ENCODE measurements at regions not wholly inside any gene's neighbourhood (a gene's known extent, or its start where the extent isn't known, plus 50 kb on each side); places are given as distances from the start of the nearest gene placed in this dataset.
"Not testable (repeated sequence)": the region's sequence is repeated elsewhere in the genome, so short reads cannot be mapped to it uniquely, and the experiment has no call there.

DNA sequence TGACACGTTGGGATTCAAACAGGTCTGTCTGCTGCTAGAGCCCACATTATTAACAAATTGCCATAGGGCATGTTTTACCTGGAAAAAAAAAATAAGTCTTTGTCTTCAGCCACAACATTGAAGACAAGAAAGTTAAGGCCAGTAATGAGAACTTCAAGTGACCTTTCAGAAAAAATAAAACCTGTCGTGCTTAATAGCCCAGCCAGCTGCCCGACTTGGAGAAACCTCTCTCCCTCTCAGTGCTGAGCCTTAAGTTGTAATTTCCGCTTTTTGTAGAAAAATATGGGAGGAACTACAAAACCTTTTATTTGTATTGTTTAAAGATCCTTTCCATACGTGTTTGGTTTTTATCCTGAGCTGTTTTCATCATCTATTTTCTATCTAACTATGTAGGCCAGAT is 454.3 kb upstream of the SLITRK6 start:
- DNase-seq, result not testable (repeated sequence)

DNA sequence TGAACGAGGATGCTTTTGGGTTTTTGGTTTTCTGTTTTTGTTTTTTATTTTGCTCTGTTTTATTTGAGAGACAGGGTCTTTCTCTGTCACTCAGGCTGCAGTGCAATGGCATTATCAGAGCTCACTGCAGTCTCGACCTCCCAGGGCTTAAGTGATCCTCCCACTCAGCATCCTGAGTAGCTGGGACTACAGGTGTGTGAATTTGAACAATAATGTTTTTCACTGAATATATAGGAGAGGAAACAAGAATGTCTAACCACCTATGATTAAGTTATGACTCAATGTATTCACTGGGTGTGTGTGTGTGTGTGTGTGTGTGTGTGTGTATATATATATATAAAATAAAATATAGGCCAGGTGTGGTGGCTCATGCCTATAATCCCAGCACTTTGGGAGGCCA is 456.6 kb upstream of the SLITRK6 start:
- DNase-seq, result not testable (repeated sequence)

DNA sequence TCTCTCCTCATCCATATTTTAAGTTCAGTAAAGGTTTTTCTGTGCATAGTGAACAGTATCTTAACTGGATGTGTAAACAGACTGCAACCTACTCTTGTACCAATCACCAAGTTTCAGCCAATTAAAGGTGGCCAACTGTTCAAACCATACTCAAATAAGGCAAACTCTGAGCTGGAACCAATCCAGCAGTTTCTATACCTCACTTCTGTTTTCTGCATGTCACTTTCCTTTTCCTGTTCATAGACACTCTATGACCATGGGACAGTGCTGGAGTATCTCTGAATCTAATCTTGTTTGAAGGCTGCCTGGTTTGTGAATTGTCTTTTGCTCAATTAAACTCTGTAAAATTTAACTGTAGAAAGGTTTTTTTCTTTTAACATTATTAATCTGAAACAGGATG is 470.3 kb upstream of the SLITRK6 start:
- no peak for DNase-seq

DNA sequence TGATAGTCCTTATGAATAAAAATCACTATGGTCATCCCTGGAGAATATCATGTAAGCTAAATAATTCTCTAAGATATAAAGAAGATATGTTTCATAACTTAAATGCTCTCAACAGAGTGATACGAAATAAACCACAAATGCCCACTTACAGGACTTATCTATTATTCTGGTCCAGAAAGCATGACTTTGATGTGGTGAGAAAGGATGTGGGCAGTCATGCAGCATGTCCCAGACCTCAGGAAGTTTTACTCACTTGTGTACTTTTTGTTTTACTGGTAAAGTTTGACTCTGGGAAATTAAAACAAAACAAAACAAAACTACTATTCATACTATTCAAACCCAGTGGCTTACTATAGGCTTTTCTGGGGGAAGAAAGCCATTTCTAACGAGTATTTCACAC is 483.2 kb upstream of the SLITRK6 start:
- no peak for DNase-seq

DNA sequence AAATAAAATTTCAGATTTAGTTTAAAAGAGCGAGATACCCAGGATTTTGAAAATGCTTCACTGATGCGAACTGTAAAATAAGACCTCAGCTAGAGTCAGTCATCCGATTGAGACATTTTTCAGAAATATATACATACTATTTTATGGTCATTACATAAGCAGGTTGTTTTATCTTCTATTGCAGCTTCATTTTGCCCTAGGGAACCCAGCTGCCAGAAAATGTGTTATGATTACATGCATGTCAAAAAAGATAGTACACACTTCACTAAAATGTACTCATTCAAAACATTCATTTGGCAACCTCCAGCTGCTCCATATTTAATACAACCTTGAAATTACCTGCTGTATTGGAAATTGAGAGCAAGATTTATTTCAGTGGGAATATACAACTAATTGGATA is 483.8 kb upstream of the SLITRK6 start:
- DNase-seq, result no peak

DNA sequence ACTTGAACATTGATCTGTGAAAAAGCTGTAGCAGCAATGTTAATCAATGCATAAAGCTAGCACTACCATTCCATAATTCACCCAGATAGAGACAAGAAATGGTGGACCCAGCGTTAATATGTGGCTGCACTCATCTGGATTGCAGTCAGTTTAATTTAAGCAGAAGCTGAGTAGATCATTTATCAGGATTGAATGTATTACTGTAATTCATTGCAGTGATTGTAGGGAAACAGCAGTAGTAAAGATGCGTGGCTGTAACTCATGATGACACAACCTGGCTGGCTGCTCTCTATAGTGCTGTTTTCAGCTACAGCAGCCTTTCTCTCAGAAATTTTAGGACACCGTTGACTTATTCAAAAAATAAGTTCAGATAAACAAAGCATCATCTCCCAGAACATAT is 499.5 kb upstream of the SLITRK6 start:
- DNase-seq, result no peak

DNA sequence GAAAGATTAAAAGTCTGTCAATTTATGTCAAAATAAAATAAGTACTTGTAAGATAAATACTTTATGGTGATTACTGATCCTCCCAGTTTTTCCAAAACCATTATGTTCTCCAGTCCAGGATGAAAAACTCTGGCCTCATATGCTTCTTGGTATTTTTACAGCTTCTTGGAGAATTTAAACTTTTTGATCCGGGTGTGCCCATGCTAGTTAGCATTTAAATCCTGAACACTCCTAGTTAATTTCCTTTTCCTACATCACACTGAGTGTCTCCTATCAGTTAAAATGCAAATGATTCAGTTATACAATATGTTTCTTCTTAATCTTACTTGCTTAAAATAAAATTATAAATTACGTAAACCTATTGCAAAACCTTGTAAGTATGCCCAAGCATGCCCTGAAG is 499.9 kb upstream of the SLITRK6 start:
- DNase-seq, result no peak

DNA sequence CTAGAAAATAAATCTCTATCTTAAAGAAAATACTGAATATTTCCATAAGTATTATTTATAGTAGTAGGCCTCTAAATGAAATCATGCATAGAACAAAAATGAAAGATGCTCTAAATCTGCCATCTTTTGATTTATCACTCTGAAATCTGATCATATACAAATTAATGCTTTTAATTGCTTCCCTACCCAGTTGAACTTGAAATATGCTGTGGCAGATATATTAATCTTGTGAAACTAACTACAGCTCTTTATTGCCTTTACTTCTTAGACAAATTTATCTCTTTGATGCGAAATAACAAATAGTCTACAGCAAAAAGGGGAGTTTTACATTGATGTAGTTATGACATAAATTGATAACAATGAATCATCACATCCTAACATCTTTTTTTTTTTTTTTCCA is 510.7 kb upstream of the SLITRK6 start:
- DNase-seq, result no peak

DNA sequence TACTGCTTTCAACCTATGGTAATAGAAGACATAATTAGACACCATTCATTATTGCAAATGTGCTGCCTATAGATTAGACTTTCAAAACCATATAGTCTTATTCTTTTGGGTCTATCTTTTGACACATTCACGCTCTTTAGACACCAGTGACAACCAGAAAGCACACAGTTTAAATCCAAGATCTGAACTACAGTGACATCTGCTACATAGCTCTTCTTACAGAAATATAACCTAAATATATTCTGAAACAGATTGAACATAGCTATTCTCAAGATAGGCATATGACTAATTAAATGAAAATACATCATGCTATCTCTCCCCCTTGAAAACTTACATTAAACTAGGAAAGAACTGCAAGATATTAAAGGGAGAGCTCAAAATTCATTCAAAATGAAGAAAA is 514.2 kb upstream of the SLITRK6 start:
- DNase-seq, result no peak

DNA sequence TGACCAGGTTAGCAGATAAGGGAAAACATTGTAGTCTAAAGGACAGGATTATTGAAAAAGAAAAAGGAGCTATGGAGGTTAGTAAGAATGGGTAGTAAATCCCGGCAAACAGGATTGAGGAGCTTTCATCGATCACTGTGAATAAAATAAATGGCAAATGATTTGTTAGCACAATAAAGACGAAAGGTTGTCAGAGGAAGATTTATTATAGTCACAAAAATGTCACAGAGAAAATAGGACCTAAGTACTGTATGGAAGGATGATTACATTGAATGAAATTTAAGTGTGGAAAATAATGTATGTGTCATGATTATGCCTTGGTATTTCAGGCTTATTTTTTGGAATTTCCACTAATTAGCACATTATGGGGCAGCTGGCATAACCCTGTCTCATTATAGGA is 519.2 kb upstream of the SLITRK6 start:
- no peak for DNase-seq

DNA sequence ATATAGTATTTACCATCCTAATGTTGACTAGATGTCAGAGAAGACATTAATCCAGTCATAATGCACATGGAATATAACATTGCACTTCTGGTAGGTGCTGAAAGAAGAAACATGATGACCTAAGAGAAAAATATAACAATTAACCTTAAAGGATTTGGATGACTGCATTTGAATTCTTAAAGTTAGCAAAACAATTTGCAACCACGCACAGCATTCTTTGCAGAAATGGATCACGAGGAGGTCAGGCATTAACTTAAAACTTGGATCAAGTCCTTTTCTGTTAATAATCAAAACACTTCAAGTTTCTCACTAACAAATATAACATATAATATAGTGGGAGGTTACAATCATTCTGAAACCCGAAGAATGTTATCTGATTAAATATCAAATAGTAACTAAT is 525.0 kb upstream of the SLITRK6 start:
- no peak for DNase-seq

DNA sequence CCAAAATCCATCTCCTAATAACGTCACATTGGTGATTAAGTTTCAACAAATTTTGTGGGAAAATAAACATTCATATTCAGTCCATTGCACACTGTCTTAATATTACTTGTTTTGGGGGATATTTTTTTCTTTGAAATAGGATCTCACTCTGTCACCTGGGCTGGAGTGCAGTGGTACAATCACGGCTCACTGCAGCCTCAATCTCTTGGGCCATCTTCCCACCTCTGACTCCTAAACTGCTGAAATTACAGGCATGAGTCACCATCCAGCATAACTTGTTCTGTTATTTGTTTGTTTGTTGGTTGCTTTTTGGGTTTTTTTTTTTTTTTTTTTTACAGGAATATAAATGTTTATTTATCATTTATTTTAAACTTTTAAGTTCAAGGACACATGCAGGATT is 556.1 kb upstream of the SLITRK6 start:
- DNase-seq, result no peak

DNA sequence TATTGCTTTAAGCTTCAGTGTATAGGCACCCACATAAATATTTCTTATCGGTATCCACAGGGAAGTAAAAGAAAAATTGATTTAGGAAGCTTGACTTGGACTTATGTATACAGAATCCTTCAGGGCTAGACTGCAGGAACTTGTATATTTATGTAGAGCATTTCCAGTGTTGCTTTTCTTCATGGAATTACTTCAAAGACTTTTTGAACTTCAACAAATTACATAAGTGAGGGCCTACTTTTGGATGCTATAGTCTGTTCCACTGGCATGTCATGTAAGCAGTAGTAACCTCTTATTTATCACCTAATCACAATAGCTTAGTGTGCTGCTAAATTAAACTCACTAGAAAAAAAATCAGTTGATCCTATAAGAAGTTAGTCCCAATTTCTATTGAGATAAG is 557.9 kb upstream of the SLITRK6 start:
- no peak for DNase-seq

DNA sequence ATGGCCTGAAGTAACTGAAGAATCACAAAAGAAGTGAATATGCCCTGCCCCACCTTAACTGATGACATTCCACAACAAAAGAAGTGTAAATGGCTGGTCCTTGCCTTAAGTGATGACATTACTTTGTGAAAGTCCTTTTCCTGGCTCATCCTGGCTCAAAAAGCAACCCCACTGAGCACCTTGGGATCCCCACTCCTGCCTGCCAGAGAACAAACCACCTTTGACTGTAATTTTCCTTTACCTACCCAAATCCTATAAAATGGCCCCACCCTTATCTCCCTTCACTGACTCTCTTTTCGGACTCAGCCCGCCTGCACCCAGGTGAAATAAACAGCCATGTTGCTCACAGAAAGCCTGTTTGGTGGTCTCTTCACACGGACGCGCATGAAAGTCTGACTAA is 564.5 kb upstream of the SLITRK6 start:
- DNase-seq, result not testable (repeated sequence)

DNA sequence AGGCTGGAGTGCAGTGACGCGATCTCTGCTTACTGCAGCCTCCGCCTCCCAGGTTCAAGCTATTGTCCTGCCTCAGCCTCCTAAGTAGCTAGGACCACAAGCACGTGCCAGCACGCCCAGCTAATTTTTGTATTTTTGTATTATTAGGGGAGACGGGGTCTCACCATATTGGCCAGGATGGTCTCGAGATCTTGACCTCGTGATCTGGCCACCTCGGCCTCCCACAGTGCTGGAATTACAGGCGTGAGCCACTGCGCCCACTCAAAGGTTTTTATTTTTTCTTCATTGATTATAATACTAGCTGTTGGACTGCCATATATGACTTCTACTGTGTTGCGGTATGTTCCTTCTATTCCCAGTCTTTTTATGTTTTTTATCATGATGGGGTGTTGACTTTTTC is 569.7 kb upstream of the SLITRK6 start:
- no peak for DNase-seq

DNA sequence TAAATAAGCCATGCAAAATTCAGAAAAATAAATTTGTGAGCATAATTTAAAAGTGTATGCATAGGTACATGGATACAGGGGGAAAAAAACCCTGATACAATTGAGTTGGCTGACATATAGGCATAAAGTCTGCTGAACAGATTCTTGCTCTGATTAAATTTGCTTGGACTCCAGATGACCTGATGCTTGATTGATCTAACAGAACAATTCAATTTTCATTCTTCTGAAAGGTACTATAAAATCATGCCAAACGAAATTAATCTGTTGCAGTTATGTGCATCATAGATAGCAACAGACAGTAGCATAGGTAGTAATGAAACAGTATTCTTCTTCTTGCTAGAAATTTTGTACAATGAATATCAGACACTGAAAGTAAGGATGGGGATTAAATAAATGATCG is 578.2 kb upstream of the SLITRK6 start:
- no peak for DNase-seq

DNA sequence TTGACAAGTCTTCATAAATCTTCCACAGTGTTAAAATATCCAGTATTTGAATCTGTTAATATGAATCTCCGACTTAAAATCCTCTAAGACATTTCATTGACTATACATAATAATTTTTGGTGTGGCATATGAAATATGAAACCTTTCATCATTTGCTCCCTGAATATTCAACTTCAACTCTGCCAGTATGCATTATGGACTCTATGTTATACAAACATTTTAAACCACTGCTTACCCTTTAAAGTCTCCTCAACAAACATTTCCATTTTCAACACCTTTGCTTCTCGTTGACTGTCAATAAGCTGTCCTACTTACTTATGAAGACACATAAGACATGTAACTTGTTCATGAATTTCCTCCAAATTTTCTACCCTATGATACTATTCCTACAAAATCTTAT is 579.4 kb upstream of the SLITRK6 start:
- DNase-seq, result no peak

DNA sequence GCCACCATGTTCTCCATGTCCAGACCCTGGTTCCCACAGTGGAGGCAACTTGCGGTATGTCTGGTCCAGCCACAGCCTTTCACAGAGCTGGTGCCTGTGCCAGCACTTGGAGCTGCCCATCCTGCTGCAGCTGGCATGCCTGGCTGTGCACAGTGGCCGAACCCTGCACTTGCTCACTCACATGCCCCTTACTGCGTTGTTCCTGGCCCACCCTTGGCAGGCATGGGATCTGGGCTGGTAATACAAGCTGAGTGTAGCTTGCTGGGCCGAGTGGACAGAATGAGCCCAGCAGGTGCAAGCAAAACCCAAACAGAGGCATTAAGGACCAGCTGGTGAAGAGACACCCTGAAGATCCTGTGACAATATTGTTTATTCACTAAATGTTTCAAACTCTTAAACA is 583.9 kb upstream of the SLITRK6 start:
- DNase-seq, result no peak

DNA sequence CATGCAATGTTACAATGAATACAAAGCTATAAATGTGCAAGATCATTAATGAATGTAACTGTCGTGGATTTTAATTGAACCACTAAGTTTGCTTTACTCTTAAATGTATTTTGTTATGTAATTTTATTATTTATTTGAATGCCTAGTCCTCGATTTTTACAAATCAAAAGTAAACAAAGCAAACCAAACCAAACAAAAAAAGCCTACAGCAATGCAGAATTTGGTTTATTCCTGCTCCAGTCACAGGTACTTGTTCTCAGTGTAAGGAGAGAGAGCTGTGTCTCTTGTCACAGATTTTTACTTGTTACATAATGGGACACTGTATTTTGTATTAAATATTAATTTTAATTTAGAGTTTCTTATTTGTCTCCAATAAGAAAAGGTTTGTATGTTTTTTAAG is 584.3 kb upstream of the SLITRK6 start:
- no peak for DNase-seq

DNA sequence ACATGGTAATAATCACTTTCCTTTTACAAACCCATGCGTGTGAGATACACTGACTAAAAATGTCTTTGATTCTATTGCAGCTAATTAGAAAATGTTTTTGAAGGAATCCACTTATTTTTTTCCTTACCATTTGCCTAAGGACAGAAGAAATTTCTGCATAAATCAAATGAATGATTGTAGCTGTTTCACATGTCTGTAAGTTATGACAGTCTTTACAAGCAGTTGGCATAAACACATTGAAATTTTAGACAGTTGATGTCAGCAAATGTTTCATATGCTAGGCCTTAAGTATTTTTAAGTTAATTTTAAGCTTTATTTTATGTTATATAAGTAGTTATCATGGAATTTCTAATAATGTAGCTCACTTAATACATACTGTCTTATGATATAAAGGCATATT is 598.4 kb upstream of the SLITRK6 start:
- no peak for DNase-seq

DNA sequence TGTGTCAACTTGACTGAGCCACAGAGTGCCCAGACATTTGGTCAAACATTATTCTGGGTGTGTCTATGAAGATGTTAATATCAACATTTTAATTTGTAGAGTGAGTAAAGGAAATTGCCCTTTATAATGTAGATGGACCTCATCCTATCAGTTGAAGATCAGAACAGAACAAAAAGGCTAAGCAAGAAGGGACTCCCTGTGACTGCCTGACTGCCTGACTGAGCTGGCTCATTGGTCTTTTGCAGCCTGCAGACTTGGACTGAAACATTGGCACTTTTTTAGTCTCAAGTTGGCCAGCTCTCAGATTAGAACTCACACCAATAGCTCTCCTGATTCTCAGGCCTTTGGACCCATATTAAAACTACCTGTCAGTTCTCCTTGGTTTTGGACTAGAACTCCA is 600.4 kb upstream of the SLITRK6 start:
- no peak for DNase-seq

DNA sequence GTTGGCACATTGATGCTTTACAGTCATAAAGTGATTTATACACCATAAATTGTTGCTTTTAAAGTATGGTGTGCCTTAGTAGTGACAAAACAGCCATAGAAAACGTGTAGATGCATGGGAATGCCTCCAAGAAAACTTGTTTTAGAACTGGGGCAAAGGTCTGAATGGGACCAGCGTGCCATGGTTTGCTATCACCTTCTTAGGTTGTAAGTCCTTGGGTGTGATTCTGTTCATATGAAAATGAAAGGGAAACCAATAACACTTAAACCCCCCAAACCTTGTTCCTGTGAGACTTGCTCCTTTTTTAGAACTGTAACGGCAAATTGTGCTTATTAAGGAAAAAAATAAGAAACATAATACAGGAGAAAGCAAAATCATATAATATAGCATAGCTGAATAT is 603.3 kb upstream of the SLITRK6 start:
- DNase-seq, result no peak

DNA sequence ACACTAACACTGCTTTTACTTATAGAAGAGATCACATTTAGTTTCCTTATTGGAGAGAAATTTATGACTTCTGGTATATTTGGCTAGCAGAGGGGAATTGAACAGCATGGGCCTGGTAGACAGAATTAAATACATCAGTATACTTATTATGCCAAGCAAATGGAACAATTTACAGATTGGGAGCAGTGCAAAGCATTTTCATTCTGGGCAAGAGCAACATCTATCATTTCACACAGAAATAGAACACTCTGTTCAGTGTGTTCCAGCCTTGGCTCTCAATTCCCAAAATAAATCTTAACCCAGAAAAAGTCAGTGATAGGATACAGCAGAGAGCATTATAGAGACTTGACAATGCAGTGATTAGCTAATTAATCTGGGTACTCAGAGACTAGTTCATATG is 604.0 kb upstream of the SLITRK6 start:
- no peak for DNase-seq

DNA sequence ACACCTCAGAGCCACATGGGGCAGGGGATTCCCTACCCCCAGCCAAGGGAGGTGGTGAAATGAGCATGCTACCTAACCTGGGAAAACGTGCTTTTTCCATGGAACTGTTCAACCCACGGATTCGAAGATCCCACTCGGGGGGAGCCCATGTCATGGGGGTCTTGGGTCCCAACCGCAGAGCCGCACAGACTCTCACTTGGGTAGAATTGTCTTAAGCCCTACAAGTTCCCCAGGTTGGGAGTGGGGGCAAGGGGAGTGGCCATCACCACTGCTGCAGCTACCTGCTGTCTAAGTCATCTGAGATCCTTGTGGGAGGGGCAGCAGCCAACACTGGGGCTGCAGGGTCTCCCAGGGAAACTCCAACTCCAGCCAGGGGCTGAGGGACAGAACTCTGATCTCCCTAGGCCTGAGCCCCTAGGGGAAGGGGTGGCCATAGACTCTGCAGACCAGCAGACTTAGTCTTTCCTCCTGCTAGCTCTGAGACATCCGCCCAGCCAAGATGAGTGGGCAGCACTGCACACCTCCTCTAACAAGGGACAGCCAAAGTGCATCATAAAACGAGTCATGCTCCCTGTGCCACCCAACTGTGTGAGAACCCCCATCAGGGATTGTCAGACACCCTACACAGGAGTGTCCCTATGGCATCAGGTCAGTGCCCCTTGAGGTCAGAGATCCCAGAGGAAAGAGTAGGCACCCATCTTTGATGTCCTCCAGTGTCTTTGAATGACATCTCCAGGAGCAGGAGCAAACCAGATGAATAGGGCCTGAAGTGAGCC is 610.4 kb upstream of the SLITRK6 start:
- no peak for DNase-seq

DNA sequence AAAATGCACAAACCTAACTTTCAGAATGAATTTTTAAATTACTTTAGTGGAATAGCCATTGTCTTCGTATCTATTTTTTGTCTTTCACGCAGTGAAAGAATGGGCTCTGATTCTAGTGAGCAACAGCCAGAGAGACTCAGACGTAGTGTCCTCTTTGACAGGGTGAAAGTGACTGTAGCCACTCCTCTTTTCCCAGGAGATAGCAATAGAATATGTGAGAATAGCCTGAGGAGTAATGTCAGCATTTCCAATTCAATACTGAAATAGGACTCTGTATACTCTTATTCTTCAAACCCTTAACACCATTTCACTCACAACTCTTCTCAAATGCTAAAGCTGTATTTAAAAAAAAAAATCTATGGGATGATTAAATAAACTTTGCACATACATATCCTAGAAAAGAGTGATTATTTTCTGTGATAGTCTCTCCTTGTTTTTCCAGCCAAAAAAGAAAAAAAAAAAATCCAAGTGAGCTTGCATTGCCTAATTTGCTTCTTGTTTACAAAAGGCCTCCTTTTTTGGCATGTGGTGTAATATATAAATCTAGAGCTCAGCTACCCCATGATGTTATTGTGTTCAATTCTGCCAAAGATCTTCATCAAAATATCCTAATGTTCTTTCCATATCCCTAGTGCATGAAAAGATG is 626.1 kb upstream of the SLITRK6 start:
- DNase-seq, result no peak

All from 8988T (cell line).